ENCODE measurements at regions not wholly inside any gene's neighbourhood (a gene's known extent, or its start where the extent isn't known, plus 50 kb on each side); places are given as distances from the start of the nearest gene placed in this dataset.
A peak's percentile ranks its signal among the peaks of the same experiment; 100 is the strongest.

- DNase-seq = no peak
Measured at GRCh38 chrX:4841216-4841745, 1127.8 kb upstream of the PRKX start.

- DNase-seq = no peak
Measured at GRCh38 chrX:4831574-4831973, 1118.1 kb upstream of the PRKX start.

- DNase-seq = no peak
Measured at GRCh38 chrX:4830880-4831557, 1117.6 kb upstream of the PRKX start.

GRCh38 chrX:4825550-4825949, 1112.1 kb upstream of the PRKX start:
- DNase-seq = peak; percentile 0

GRCh38 chrX:4809571-4809970, 1096.1 kb upstream of the PRKX start:
- no peak for DNase-seq

GRCh38 chrX:4805502-4805901, 1092.1 kb upstream of the PRKX start:
- DNase-seq = no peak

- no peak for DNase-seq
Measured at GRCh38 chrX:4800756-4801155, 1087.3 kb upstream of the PRKX start.

GRCh38 chrX:4787971-4788370, 1074.5 kb upstream of the PRKX start:
- DNase-seq = no peak

- no peak for DNase-seq
Measured at GRCh38 chrX:4764888-4765287, 1051.4 kb upstream of the PRKX start.

GRCh38 chrX:4762196-4762595, 1048.7 kb upstream of the PRKX start:
- no peak for DNase-seq

GRCh38 chrX:4754878-4755604, 1041.6 kb upstream of the PRKX start:
- DNase-seq = no peak

- no peak for DNase-seq
Measured at GRCh38 chrX:4741024-4741423, 1027.6 kb upstream of the PRKX start.

GRCh38 chrX:4735299-4735698, 1021.9 kb upstream of the PRKX start:
- no peak for DNase-seq

- DNase-seq = peak; percentile 40
Measured at GRCh38 chrX:4710618-4711433, 997.4 kb upstream of the PRKX start.

GRCh38 chrX:4708970-4709760, 995.7 kb upstream of the PRKX start:
- no peak for DNase-seq

GRCh38 chrX:4706961-4707360, 993.5 kb upstream of the PRKX start:
- no peak for DNase-seq

- DNase-seq = peak; percentile 63
Measured at GRCh38 chrX:4690521-4690920, 977.1 kb upstream of the PRKX start.

- peak; percentile 9 for DNase-seq
Measured at GRCh38 chrX:4682636-4683035, 969.2 kb upstream of the PRKX start.

- no peak for DNase-seq
Measured at GRCh38 chrX:4675686-4676300, 962.3 kb upstream of the PRKX start.

GRCh38 chrX:4674028-4674782, 960.8 kb upstream of the PRKX start:
- DNase-seq = no peak

GRCh38 chrX:4671344-4671743, 957.9 kb upstream of the PRKX start:
- DNase-seq = no peak
